ENCODE measurements at regions not wholly inside any gene's neighbourhood (a gene's known extent, or its start where the extent isn't known, plus 50 kb on each side); places are given as distances from the start of the nearest gene placed in this dataset.
"Not testable (repeated sequence)": the region's sequence is repeated elsewhere in the genome, so short reads cannot be mapped to it uniquely, and the experiment has no call there.

GRCh38 chr12:9415898-9416297 is 191.8 kb downstream of the KLRB1 start:
- not testable (repeated sequence) for DNase-seq (ENCODE audit: extremely low read depth, low read depth, low spot score)

- DNase-seq (ENCODE audit: extremely low read depth, low read depth, low spot score) = not testable (repeated sequence)
Measured at GRCh38 chr12:9413862-9414261, 193.9 kb downstream of the KLRB1 start.

- DNase-seq (ENCODE audit: extremely low read depth, low read depth, low spot score) = not testable (repeated sequence)
Measured at GRCh38 chr12:9412459-9412858, 195.3 kb downstream of the KLRB1 start.

GRCh38 chr12:9411616-9412268 is 196.0 kb downstream of the KLRB1 start:
- DNase-seq (ENCODE audit: extremely low read depth, low read depth, low spot score) = not testable (repeated sequence)

- peak; percentile 16 for DNase-seq (ENCODE audit: extremely low read depth, low read depth, low spot score)
Measured at GRCh38 chr12:9407425-9407748, 199.2 kb upstream of the PZP start.

GRCh38 chr12:9406564-9407424 is 198.6 kb upstream of the PZP start:
- DNase-seq (ENCODE audit: extremely low read depth, low read depth, low spot score) = no peak

- DNase-seq (ENCODE audit: extremely low read depth, low read depth, low spot score) = no peak
Measured at GRCh38 chr12:9405886-9406563, 197.8 kb upstream of the PZP start.

- no peak for DNase-seq (ENCODE audit: extremely low read depth, low read depth, low spot score)
Measured at GRCh38 chr12:9404469-9405260, 196.5 kb upstream of the PZP start.

GRCh38 chr12:9404031-9404430 is 195.8 kb upstream of the PZP start:
- DNase-seq (ENCODE audit: extremely low read depth, low read depth, low spot score) = no peak

- not testable (repeated sequence) for DNase-seq (ENCODE audit: extremely low read depth, low read depth, low spot score)
Measured at GRCh38 chr12:9402432-9403040, 194.3 kb upstream of the PZP start.

- not testable (repeated sequence) for DNase-seq (ENCODE audit: extremely low read depth, low read depth, low spot score)
Measured at GRCh38 chr12:9396367-9396766, 188.2 kb upstream of the PZP start.

- DNase-seq (ENCODE audit: extremely low read depth, low read depth, low spot score) = not testable (repeated sequence)
Measured at GRCh38 chr12:9395220-9395619, 187.0 kb upstream of the PZP start.

- no peak for DNase-seq (ENCODE audit: extremely low read depth, low read depth, low spot score)
Measured at GRCh38 chr12:9392842-9393241, 184.6 kb upstream of the PZP start.

GRCh38 chr12:9391815-9392214 is 183.6 kb upstream of the PZP start:
- DNase-seq (ENCODE audit: extremely low read depth, low read depth, low spot score) = no peak

GRCh38 chr12:9390761-9391160 is 182.6 kb upstream of the PZP start:
- DNase-seq (ENCODE audit: extremely low read depth, low read depth, low spot score) = no peak

GRCh38 chr12:9389796-9390195 is 181.6 kb upstream of the PZP start:
- DNase-seq (ENCODE audit: extremely low read depth, low read depth, low spot score) = no peak

- no peak for DNase-seq (ENCODE audit: extremely low read depth, low read depth, low spot score)
Measured at GRCh38 chr12:9388379-9388778, 180.2 kb upstream of the PZP start.

- no peak for DNase-seq (ENCODE audit: extremely low read depth, low read depth, low spot score)
Measured at GRCh38 chr12:9387450-9387849, 179.3 kb upstream of the PZP start.

- DNase-seq (ENCODE audit: extremely low read depth, low read depth, low spot score) = no peak
Measured at GRCh38 chr12:9383585-9383984, 175.4 kb upstream of the PZP start.

GRCh38 chr12:9381619-9382018 is 173.4 kb upstream of the PZP start:
- no peak for DNase-seq (ENCODE audit: extremely low read depth, low read depth, low spot score)

GRCh38 chr12:9380650-9381049 is 172.5 kb upstream of the PZP start:
- DNase-seq (ENCODE audit: extremely low read depth, low read depth, low spot score) = no peak

All from glomerular endothelial cell (primary cell).